Lung microvascular endothelial cell (primary cell): ENCODE measurements at regions not wholly inside any gene's neighbourhood (a gene's known extent, or its start where the extent isn't known, plus 50 kb on each side); places are given as distances from the start of the nearest gene placed in this dataset.
A peak's percentile ranks its signal among the peaks of the same experiment; 100 is the strongest.
"Not testable (repeated sequence)": the region's sequence is repeated elsewhere in the genome, so short reads cannot be mapped to it uniquely, and the experiment has no call there.

ENCODE experiments used
- DNase-seq, 2 donors: peaks; one replicate each; pipeline versions ENCODE4 v3.0.0 to v3.0.0-alpha.2; 2010; ENCODE audit warnings: low read depth in 2 of 2

DNA sequence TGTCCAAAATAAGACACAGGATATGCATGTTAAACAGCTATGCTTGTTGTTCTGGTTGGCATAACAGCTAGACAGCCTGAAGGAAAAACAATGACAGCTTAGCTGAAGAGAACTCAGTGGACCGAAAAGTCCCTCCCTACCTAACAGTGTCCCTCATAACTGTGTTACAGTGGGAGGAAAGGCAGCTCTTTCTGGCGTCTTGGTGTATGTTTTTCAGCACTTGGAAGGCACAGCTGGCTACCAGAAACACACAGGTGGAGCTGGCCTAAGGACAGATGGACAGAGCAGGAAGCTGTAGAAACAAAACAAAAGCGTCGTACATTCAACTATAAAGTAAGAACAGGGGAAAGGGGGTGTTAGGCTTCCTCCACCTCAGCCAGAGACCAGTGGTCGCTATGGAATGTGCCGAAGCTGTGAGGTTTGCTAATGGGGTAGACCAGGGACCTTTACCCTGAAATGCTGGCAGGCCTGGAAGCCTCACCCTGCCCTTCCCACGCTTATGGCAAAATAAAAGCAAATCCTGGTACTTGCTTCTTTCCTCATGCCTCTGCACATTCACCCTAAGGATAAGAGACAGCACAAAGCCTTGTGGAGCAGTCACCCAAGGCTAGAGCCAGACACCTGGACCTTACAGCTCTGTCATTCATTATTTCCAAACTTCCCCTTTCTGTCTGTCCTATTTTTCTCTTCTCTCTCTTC, 103.5 kb upstream of the TRIB2 start:
- DNase-seq: peak in 1 of 2 donors; percentile 39

DNA sequence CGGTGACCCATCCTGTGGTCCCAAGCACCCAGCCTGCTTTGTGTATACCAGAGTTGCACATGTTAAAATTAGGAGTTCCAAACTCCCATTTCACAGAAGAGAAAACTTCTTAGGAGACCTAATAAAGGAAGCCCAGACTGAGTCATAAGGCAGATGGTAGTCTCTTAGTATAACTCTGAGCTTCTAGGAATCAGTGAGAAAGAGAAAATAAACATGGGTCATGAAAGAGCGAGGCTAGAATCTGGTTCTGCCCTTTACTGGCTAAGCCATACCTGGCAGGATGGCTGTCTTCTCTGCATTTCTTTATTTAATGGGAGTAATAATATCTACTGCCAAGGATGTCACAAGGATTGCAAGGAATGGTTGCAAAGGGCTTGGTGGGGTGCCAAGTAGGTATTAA, 101.2 kb upstream of the TRIB2 start:
- no peak for DNase-seq

DNA sequence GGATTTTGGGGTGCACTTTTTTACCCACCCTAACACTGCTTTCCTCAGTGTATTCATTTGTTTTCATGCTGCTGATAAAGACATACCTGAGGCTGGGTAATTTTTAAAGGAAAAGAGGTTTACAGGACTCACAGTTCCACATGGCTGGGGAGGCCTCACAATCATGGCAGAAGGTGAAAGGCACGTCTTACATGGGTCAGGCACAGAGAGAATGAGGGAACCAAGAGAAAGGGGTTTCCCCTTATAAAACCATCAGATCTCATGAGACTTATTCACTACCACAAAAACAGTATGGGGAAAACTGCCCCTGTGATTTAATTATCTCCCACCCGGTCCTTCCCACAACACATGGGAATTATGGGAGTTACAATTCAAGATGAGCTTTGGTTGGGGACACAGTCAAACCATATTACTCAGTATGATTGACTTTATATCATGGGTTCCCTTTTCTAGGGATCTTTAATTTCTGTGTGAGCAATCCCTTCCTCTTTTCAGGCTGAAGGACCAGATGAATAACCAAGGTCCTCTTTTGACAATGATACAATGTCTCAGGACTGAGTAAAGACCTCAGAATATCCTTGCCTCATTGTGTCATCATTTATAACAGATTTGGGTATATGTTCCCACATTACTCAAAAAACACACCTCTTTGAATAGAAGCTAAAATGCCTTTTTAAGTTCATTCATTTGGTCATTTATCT, 100.1 kb upstream of the TRIB2 start:
- no peak for DNase-seq

GRCh38 chr2:12617366-12617765, 99.4 kb upstream of the TRIB2 start:
- no peak for DNase-seq

- no peak for DNase-seq
Measured at GRCh38 chr2:12617853-12618252, 98.9 kb upstream of the TRIB2 start.

- DNase-seq: no peak
Measured at GRCh38 chr2:12618576-12618975, 98.2 kb upstream of the TRIB2 start.

GRCh38 chr2:12619975-12620374, 96.8 kb upstream of the TRIB2 start:
- peak in 1 of 2 donors; percentile 28 for DNase-seq

- DNase-seq: no peak
Measured at GRCh38 chr2:12620759-12621158, 96.0 kb upstream of the TRIB2 start.

DNA sequence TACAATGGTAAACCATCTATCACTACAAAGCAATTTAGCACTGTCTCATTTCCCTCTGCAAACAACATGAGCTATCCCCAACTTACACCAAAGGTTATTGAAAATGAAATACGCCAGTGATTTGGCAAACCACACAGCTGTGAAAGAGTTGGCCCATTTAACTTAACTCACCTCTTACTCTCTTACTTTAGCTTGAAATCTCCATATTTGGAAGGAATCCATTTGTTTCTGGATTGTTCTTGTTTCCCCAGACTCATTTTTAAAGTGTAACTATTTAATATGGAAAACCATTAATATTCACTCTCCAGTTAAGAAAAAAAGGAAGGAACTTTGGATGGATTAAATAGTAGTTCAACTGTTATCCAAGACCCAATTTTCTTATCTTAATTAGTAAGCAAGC, 93.7 kb upstream of the TRIB2 start:
- no peak for DNase-seq

DNA sequence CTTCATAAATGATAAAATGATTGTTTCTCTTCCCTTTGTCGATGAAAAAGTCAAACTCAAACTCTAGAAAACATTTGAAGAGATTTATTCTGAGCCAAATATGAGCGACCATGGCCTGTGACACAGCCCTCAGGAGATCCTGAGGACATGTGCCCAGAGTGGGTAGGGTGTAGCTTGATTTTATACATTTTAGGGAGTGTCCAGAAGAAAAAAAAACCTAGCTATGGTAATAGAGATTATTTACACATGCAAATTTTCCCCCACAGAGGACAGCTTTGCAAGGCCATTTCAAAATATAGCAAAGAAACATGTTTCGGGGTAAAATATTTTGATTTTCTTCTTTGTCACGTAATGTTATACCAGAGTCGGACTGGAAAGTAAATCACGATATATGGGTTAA, 92.4 kb upstream of the TRIB2 start:
- DNase-seq: no peak

GRCh38 chr2:12624905-12625598, 91.7 kb upstream of the TRIB2 start:
- no peak for DNase-seq

DNA sequence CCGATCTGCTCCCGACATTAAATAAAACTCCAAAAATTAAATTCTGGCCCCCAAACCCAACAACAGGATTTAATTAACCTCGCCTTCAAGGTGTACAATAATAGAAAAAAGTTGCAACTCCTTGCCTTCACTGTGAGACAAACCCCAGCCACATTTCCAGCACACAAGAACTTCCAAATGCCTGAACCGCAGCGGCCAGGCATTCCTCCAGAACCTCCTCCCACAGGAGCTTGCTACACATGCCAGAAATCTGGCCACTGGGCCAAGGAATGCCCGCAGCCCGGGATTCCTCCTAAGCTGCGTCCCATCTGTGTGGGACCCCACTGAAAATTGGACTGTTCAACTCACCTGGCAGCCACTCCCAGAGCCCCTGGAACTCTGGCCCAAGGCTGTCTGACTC, 88.2 kb upstream of the TRIB2 start:
- DNase-seq: not testable (repeated sequence)

- DNase-seq: peak; percentile 44 to 85
Measured at GRCh38 chr2:12636837-12637581, 79.7 kb upstream of the TRIB2 start.

DNA sequence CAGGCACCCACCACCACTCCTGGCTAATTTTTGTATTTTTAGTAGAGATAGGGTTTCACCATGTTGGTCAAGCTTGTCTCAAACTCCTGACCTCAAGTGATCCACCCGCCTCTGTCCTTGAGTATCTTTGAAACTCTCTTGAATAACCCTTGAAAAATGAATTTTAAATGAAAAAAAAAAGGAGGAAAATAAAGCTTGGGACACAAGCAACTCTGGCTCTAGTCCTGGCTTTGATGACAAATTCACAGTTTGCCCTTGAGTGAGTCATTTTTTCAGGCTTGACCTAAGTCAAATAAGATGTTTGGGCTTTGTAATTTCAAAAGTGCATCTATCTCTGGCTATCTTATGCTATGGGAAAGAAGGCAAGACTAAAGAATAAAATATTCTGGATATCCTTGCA, 79.0 kb upstream of the TRIB2 start:
- peak in 1 of 2 donors; percentile 8 for DNase-seq

DNA sequence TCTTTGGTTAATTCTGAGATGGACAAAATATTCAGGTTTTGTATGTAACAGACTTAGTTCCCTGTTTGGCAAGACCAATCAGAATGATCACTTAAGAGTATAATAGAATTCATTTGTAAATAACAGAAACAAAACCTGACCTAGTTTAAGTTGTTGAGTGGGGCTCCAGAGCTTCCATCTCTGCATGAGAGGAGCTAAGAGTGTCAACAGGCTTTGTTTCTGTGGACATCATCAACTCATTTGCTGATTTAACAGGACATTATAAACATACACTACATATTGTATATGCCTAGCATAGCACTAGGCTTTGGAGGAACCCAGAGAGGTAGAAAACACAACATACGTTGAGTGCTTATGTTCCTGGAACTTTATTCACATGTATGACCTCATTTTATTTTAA, 75.3 kb upstream of the TRIB2 start:
- DNase-seq: no peak

DNA sequence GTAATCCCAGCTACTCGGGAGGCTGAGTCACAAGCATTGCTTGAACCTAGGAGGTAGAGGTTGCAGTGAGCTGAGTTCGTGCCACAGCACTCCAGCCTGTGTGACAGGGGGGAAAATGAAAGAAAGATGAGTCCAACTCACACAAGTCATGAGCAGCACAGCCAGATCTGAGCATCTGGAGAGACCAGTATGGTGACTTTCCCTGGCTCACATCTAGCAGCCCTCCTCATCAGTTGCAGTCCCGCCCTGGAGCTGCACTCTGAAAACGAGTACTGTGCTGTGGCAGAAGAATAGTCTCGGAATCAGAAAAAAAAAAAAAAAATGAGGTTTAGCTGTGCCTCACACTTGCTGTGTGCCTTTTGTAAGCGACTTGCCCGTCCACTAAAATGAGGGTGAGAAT, 74.4 kb upstream of the TRIB2 start:
- no peak for DNase-seq

DNA sequence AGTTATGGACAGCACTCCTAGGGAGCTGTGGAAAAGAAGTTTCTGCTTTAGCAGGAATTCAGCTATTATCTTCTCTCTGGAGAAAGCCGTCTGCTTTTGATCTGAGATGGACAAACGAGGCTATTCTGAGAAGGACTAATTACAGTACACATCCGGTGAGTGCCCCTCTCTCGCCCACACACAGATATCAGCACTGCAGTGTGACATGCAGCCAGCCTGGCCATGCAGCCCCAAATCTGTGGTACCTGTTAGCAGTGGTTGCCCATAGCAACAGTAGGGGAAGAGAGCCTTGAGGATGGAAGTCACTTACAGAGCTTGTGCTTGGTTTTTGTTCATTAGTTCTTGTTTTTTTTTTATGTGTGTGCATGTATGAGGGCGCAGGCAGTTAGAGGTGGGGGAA, 73.9 kb upstream of the TRIB2 start:
- no peak for DNase-seq

DNA sequence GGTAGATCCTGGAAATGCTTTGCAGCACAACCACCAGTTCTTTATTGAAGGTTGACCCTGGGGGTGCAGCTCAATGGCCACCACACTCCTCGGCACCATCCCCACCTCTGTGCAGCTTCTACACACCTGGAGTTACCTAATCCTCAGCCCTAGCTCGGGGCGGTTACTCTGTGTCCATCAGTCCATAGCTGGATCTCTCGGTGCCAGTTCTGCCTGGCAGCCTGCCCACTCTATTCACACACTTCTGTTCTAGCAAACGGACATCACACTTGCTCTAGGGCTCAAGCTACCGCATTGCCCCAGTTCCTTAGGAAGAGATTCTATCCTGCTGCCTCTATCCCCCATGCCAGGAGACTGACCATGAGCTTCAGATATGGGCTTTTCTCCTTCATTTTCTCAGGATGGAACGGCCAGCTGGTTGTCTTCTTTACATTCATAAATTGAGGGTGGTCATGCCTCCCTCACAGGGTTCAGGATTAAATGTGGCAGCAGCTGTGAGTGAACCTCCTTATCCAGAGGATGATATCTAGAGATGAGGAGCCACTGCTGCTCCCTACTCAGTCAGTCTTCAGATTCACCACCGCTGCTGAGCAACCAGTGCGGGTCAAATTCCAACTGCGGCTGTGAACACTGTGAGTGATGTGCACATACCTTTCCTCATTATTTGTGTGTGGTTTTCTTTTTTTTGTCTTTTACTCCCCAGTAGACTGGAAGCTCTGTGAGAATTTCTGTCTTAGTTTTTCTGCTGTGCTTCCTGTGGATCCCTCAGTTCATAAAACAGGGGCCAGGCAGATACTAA, 66.9 kb upstream of the TRIB2 start:
- no peak for DNase-seq

DNA sequence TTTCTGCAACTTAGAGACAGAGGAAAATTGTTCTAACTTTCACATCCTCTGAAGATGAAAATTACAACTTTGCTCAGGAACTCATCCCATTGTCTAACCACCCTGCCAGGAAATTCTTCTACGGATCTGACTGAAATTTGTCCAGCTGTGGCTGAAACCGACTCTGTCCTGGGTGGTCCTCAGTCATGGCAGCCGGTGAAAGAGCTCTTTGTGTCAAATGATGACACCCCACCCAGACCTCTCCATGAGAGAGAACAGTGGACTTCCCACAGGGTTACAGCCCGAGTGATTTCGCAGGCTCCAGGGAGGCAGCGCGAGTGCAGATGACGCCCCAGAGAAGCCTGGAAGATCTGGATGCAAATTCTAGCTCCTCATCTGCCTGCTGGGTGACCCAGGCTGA, 65.1 kb upstream of the TRIB2 start:
- DNase-seq: no peak

DNA sequence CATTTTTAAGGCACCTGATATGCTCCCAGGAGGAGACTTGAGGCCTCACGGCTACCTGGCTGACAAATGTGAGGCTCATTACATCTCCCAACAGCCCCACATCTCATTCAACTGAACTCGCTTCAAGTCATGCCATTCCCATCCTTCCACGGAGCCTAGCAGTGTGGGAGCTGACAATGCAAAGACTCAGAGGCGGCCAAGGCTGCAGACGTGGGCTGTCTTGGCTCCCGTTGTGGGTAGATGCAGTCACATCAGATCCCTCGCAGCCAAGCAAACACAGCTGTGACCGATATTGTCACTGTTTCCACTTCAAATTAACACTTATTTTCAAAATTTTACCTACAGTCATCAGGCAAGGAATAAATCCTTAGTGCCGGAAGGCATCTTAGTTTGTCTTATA, 64.0 kb upstream of the TRIB2 start:
- no peak for DNase-seq

DNA sequence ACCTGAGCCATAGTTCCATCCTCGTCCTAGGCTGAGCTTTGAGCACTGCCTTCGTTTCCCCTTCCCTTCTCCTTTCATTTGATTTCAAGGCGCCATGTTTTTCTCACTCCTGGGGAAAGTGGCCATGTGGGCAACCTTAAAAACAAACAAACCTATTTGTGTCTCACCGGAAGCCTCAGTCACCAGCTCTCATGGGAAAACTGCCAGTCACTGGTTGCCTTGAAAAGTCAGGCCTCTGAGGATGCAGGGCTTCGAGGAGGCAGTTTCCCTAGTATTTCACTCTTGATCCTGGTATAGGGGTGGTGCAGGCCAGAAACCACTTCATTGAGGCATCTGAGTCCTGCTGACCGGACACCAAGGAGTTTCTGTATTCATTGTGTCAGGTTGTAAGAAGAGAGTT, 59.2 kb upstream of the TRIB2 start:
- no peak for DNase-seq
